CD8-positive, alpha-beta memory T cell (primary cell): ENCODE measurements at regions not wholly inside any gene's neighbourhood (a gene's known extent, or its start where the extent isn't known, plus 50 kb on each side); places are given as distances from the start of the nearest gene placed in this dataset.

ENCODE experiments used
- CTCF ChIA-PET: fragments of 350-600 bp; sonication (Branson Sonifier 250); formaldehyde crosslinking; loops from one replicate; lab custom pipeline; 2021; ENCODE audit warnings: antibody characterized with exemption; lab: Charles Lee
- POLR2A ChIA-PET: fragments of 350-600 bp; sonication (Branson Sonifier 250); formaldehyde crosslinking; loops from one replicate; lab custom pipeline; 2021; ENCODE audit warnings: antibody characterized with exemption; lab: Charles Lee
- DNase-seq, 5 donors: peaks; one replicate each; pipeline versions ENCODE4 v3.0.0 to v3.0.0-alpha.2; 2020 to 2022; ENCODE audit warnings: mixed read lengths in 1 of 5
- H3K27ac ChIP-seq: one replicate; pipeline ENCODE4 v1.7.0; 2013; ENCODE audit warnings: low read depth, mild to moderate bottlenecking, low read length, moderate library complexity
- H3K27me3 ChIP-seq: 2 replicates; pipeline ENCODE4 v1.7.0; 2013; ENCODE audit warnings: low read length, mild to moderate bottlenecking; ENCODE audit not compliant: insufficient read depth, poor library complexity, severe bottlenecking
- H3K36me3 ChIP-seq: 2 replicates; pipeline ENCODE4 v1.7.0; 2013; ENCODE audit warnings: mild to moderate bottlenecking, low read length, moderate library complexity; ENCODE audit not compliant: insufficient read depth
- H3K4me1 ChIP-seq: 2 replicates; pipeline ENCODE4 v1.7.0; 2013; ENCODE audit warnings: mild to moderate bottlenecking, low read length, moderate library complexity; ENCODE audit not compliant: insufficient read depth
- H3K4me3 ChIP-seq: 2 replicates; pipeline ENCODE4 v1.7.0; 2013; ENCODE audit warnings: mild to moderate bottlenecking, low read length
- H3K9me3 ChIP-seq: 2 replicates; pipeline ENCODE4 v1.7.0; 2013; ENCODE audit warnings: mild to moderate bottlenecking, low read length
- H3K27ac Mint-ChIP-seq, 8 donors: one replicate each; pipeline ENCODE4 v1.8.0; 2020 to 2021; ENCODE audit warnings: mixed read lengths in 8 of 8, mild to moderate bottlenecking in 6 of 8, inconsistent platforms in 3 of 8, moderate library complexity in 3 of 8
- H3K27me3 Mint-ChIP-seq, 2 donors: one replicate each; pipeline ENCODE4 v1.8.0; 2020 to 2021; ENCODE audit warnings: mixed read lengths in 2 of 2, mild to moderate bottlenecking in 1 of 2, moderate library complexity in 1 of 2
- H3K36me3 Mint-ChIP-seq, 3 donors: one replicate each; pipeline ENCODE4 v1.8.0; 2020 to 2021; ENCODE audit warnings: mixed read lengths in 3 of 3, inconsistent platforms in 1 of 3, mild to moderate bottlenecking in 1 of 3
- H3K4me1 Mint-ChIP-seq, 3 donors: one replicate each; pipeline ENCODE4 v1.8.0; 2020 to 2021; ENCODE audit warnings: mixed read lengths in 3 of 3, inconsistent platforms in 1 of 3, mild to moderate bottlenecking in 1 of 3
- H3K4me3 Mint-ChIP-seq, 7 donors: one replicate each; pipeline ENCODE4 v1.8.0; 2020 to 2021; ENCODE audit warnings: mixed read lengths in 7 of 7, mild to moderate bottlenecking in 6 of 7, moderate library complexity in 4 of 7, inconsistent platforms in 2 of 7
- H3K9me3 Mint-ChIP-seq, 5 donors: one replicate each; pipeline ENCODE4 v1.8.0; 2020 to 2022; ENCODE audit warnings: mixed read lengths in 5 of 5, mild to moderate bottlenecking in 3 of 5, moderate library complexity in 2 of 5, inconsistent platforms in 1 of 5

GRCh38 chrX:124938715-124939114 is 381.0 kb upstream of the TEX13C start:
- H3K4me1 ChIP-seq: no peaks in the 10 kb centered on the region
- DNase-seq: no peak
- no peaks in the 10 kb centered on the region for H3K36me3 ChIP-seq
- H3K4me3 ChIP-seq: no peak overlapping the region
- H3K9me3 Mint-ChIP-seq: no peaks in the 10 kb centered on the region
- no peak overlapping the region for H3K27ac Mint-ChIP-seq
- no peaks in the 10 kb centered on the region for H3K27me3 ChIP-seq
- no peaks in the 10 kb centered on the region for H3K4me1 Mint-ChIP-seq
- H3K9me3 ChIP-seq: no peaks in the 10 kb centered on the region
- peaks cover 9 to 18% of the 10 kb centered on the region in 2 donors for H3K27me3 Mint-ChIP-seq
- ChIA-PET POLR2A (no interaction called here), CTCF (no interaction called here)
- H3K4me3 Mint-ChIP-seq: no peak overlapping the region
- H3K36me3 Mint-ChIP-seq: no peaks in the 10 kb centered on the region
- H3K27ac ChIP-seq: no peak overlapping the region

GRCh38 chrX:124940531-124940930 is 379.1 kb upstream of the TEX13C start:
- Mint-ChIP-seq H3K4me1 (no peaks in the 10 kb centered on the region), H3K9me3 (no peaks in the 10 kb centered on the region), H3K27me3 (peaks cover 6 to 15% of the 10 kb centered on the region in 2 donors), H3K36me3 (no peaks in the 10 kb centered on the region), H3K4me3 (no peak overlapping the region), H3K27ac (no peak overlapping the region)
- ChIA-PET CTCF (no interaction called here), POLR2A (no interaction called here)
- Histone ChIP-seq H3K36me3 (no peaks in the 10 kb centered on the region), H3K27me3 (no peaks in the 10 kb centered on the region), H3K27ac (no peak overlapping the region), H3K4me3 (no peak overlapping the region), H3K9me3 (no peaks in the 10 kb centered on the region), H3K4me1 (no peaks in the 10 kb centered on the region)
- no peak for DNase-seq

- Histone ChIP-seq H3K36me3 (no peaks in the 10 kb centered on the region), H3K27ac (no peak overlapping the region), H3K4me3 (no peak overlapping the region), H3K27me3 (no peaks in the 10 kb centered on the region), H3K4me1 (no peaks in the 10 kb centered on the region), H3K9me3 (no peaks in the 10 kb centered on the region)
- Mint-ChIP-seq H3K36me3 (no peaks in the 10 kb centered on the region), H3K4me3 (no peak overlapping the region), H3K27me3 (peaks cover 3% of the 10 kb centered on the region in 2 donors), H3K9me3 (no peaks in the 10 kb centered on the region), H3K4me1 (no peaks in the 10 kb centered on the region), H3K27ac (no peak overlapping the region)
- no peak for DNase-seq
- POLR2A ChIA-PET: no interaction called here
- CTCF ChIA-PET: no interaction called here
Observed at GRCh38 chrX:124954402-124954801, 365.3 kb upstream of the TEX13C start.

GRCh38 chrX:124960454-124960853 is 359.2 kb upstream of the TEX13C start:
- H3K36me3 ChIP-seq: no peaks in the 10 kb centered on the region
- no peak overlapping the region for H3K4me3 ChIP-seq
- Mint-ChIP-seq H3K27ac (no peak overlapping the region), H3K4me3 (no peak overlapping the region), H3K9me3 (no peaks in the 10 kb centered on the region), H3K27me3 (peaks cover 0 to 3% of the 10 kb centered on the region in 2 donors), H3K4me1 (no peaks in the 10 kb centered on the region), H3K36me3 (no peaks in the 10 kb centered on the region)
- CTCF ChIA-PET: no interaction called here
- DNase-seq: no peak
- no peaks in the 10 kb centered on the region for H3K27me3 ChIP-seq
- POLR2A ChIA-PET: no interaction called here
- H3K27ac ChIP-seq: no peak overlapping the region
- no peaks in the 10 kb centered on the region for H3K9me3 ChIP-seq
- no peaks in the 10 kb centered on the region for H3K4me1 ChIP-seq

- Histone ChIP-seq H3K4me1 (no peaks in the 10 kb centered on the region), H3K4me3 (no peak within 1 kb of the TSS), H3K36me3 (no peaks in the 10 kb centered on the region), H3K9me3 (no peaks in the 10 kb centered on the region), H3K27me3 (no peaks in the 10 kb centered on the region), H3K27ac (no peak within 1 kb of the TSS)
- ChIA-PET CTCF (no interaction called here), POLR2A (no interaction called here)
- Mint-ChIP-seq H3K4me1 (no peaks in the 10 kb centered on the region), H3K36me3 (no peaks in the 10 kb centered on the region), H3K27me3 (peaks cover 3 to 4% of the 10 kb centered on the region in 2 donors), H3K9me3 (no peaks in the 10 kb centered on the region), H3K4me3 (no peak within 1 kb of the TSS), H3K27ac (no peak within 1 kb of the TSS)
- DNase-seq: no peak
Observed at GRCh38 chrX:124963717-124964116, 356.0 kb upstream of the TEX13C start, which contains the start of gene TENM1. TSS of gene TENM1 (minus strand) at chrX:124963817.

GRCh38 chrX:124975456-124975855 is 344.2 kb upstream of the TEX13C start:
- H3K9me3 ChIP-seq: no peaks in the 10 kb centered on the region
- H3K4me3 Mint-ChIP-seq: no peak overlapping the region
- H3K4me1 ChIP-seq: no peaks in the 10 kb centered on the region
- H3K4me3 ChIP-seq: no peak overlapping the region
- no peak overlapping the region for H3K27ac ChIP-seq
- POLR2A ChIA-PET: no interaction called here
- no peaks in the 10 kb centered on the region for H3K36me3 ChIP-seq
- DNase-seq: no peak
- no peaks in the 10 kb centered on the region for H3K4me1 Mint-ChIP-seq
- H3K27ac Mint-ChIP-seq: no peak overlapping the region
- H3K27me3 ChIP-seq: no peaks in the 10 kb centered on the region
- H3K9me3 Mint-ChIP-seq: peaks cover 0 to 2% (median 0%) of the 10 kb centered on the region in 5 donors
- no peaks in the 10 kb centered on the region for H3K36me3 Mint-ChIP-seq
- CTCF ChIA-PET: no interaction called here
- H3K27me3 Mint-ChIP-seq: peaks cover 0 to 5% of the 10 kb centered on the region in 2 donors

- ChIA-PET CTCF (no interaction called here), POLR2A (no interaction called here)
- peaks cover 0 to 2% of the 10 kb centered on the region in 2 donors for H3K27me3 Mint-ChIP-seq
- peaks cover 0 to 2% (median 0%) of the 10 kb centered on the region in 5 donors for H3K9me3 Mint-ChIP-seq
- H3K36me3 ChIP-seq: no peaks in the 10 kb centered on the region
- H3K4me1 ChIP-seq: no peaks in the 10 kb centered on the region
- no peaks in the 10 kb centered on the region for H3K4me1 Mint-ChIP-seq
- H3K36me3 Mint-ChIP-seq: no peaks in the 10 kb centered on the region
- DNase-seq: no peak
- no peaks in the 10 kb centered on the region for H3K9me3 ChIP-seq
- H3K4me3 ChIP-seq: no peak overlapping the region
- H3K4me3 Mint-ChIP-seq: no peak overlapping the region
- H3K27ac Mint-ChIP-seq: no peak overlapping the region
- no peak overlapping the region for H3K27ac ChIP-seq
- H3K27me3 ChIP-seq: no peaks in the 10 kb centered on the region
Observed at GRCh38 chrX:124981420-124981819, 338.3 kb upstream of the TEX13C start.

- H3K36me3 Mint-ChIP-seq: no peaks in the 10 kb centered on the region
- no peaks in the 10 kb centered on the region for H3K4me1 Mint-ChIP-seq
- H3K4me3 Mint-ChIP-seq: no peak overlapping the region
- peaks cover 0 to 2% of the 10 kb centered on the region in 2 donors for H3K27me3 Mint-ChIP-seq
- Histone ChIP-seq H3K36me3 (no peaks in the 10 kb centered on the region), H3K4me3 (no peak overlapping the region), H3K9me3 (no peaks in the 10 kb centered on the region), H3K27me3 (no peaks in the 10 kb centered on the region), H3K27ac (no peak overlapping the region), H3K4me1 (no peaks in the 10 kb centered on the region)
- ChIA-PET POLR2A (no interaction called here), CTCF (no interaction called here)
- peaks cover 0 to 2% (median 0%) of the 10 kb centered on the region in 5 donors for H3K9me3 Mint-ChIP-seq
- DNase-seq: no peak
- H3K27ac Mint-ChIP-seq: no peak overlapping the region
Observed at GRCh38 chrX:124984140-124984813, 335.4 kb upstream of the TEX13C start.
